ENCODE measurements at regions not wholly inside any gene's neighbourhood (a gene's known extent, or its start where the extent isn't known, plus 50 kb on each side); places are given as distances from the start of the nearest gene placed in this dataset.

GRCh38 chr6:134117409-134117808, 65.0 kb upstream of the SLC2A12 start:
- TF ChIP-seq POLR2A (IDR thresholded peaks at IDR 0.05): no peak
- TF ChIP-seq, protein P1, sequence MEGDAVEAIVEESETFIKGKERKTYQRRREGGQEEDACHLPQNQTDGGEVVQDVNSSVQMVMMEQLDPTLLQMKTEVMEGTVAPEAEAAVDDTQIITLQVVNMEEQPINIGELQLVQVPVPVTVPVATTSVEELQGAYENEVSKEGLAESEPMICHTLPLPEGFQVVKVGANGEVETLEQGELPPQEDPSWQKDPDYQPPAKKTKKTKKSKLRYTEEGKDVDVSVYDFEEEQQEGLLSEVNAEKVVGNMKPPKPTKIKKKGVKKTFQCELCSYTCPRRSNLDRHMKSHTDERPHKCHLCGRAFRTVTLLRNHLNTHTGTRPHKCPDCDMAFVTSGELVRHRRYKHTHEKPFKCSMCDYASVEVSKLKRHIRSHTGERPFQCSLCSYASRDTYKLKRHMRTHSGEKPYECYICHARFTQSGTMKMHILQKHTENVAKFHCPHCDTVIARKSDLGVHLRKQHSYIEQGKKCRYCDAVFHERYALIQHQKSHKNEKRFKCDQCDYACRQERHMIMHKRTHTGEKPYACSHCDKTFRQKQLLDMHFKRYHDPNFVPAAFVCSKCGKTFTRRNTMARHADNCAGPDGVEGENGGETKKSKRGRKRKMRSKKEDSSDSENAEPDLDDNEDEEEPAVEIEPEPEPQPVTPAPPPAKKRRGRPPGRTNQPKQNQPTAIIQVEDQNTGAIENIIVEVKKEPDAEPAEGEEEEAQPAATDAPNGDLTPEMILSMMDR (IDR thresholded peaks at IDR 0.05): no peak
- Histone ChIP-seq H3K4me1 (no peaks in the 10 kb centered on the region), H3K36me3 (ENCODE audit: low read depth, missing control alignments) (no peaks in the 10 kb centered on the region), H3K27ac (no peak overlapping the region), H3K9me3 (no peaks in the 10 kb centered on the region), H3K27me3 (no peaks in the 10 kb centered on the region), H3K4me3 (no peak overlapping the region)
- intact Hi-C loops (cut with DNase I; ENCODE audit: low total_unique reads): no loop called here
- no peak for DNase-seq
- WGBS, 2 donors: 63% methylated on average over 6 of the region's 6 CpGs

DNA sequence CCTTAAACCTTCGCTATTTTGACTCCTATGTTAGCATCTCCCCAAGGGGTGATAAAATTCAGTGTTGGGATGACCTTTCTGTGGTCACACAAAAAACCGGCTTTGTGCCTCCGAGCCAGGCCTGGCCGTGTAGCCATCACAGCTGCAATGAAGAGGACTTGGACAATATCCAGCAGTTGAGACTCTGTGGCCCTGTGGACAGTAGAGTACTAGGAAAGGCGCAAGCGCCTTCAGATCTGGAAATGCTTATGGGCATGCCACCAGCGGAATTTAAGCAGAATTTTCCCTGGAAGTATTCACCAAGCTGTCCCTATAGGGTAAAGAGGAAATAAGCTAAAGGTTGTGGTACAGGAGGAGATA, 63.3 kb upstream of the SLC2A12 start:
- TF ChIP-seq POLR2A (IDR thresholded peaks at IDR 0.05): no peak
- TF ChIP-seq, protein P1 (IDR thresholded peaks at IDR 0.05): no peak
- Histone ChIP-seq H3K36me3 (ENCODE audit: low read depth, missing control alignments) (no peaks in the 10 kb centered on the region), H3K9me3 (no peaks in the 10 kb centered on the region), H3K27ac (no peak overlapping the region), H3K27me3 (no peaks in the 10 kb centered on the region), H3K4me1 (no peaks in the 10 kb centered on the region), H3K4me3 (peak overlapping the region; percentile 15 to 26)
- no peak for DNase-seq
- 50 to 63% methylated on average over 7 of the region's 7 CpGs for WGBS, 2 donors
- intact Hi-C loops (cut with DNase I; ENCODE audit: low total_unique reads): no loop called here

- WGBS, 2 donors: 48 to 49% methylated on average over 21 to 47 of the region's 47 CpGs
- H3K27ac ChIP-seq: no peak overlapping the region
- H3K36me3 ChIP-seq (ENCODE audit: low read depth, missing control alignments): no peaks in the 10 kb centered on the region
- no peaks in the 10 kb centered on the region for H3K4me1 ChIP-seq
- H3K27me3 ChIP-seq: no peaks in the 10 kb centered on the region
- DNase-seq: no peak
- intact Hi-C loops (cut with DNase I; ENCODE audit: low total_unique reads): no loop called here
- peak overlapping the region; percentile 15 to 26 for H3K4me3 ChIP-seq
- H3K9me3 ChIP-seq: no peaks in the 10 kb centered on the region
- no peak for TF ChIP-seq POLR2A (IDR thresholded peaks at IDR 0.05)
- TF ChIP-seq, protein P1 (IDR thresholded peaks at IDR 0.05): no peak
Observed at GRCh38 chr6:134114918-134115714, 62.7 kb upstream of the SLC2A12 start.

- Histone ChIP-seq H3K9me3 (no peaks in the 10 kb centered on the region), H3K27me3 (no peaks in the 10 kb centered on the region), H3K4me1 (no peaks in the 10 kb centered on the region), H3K4me3 (no peak overlapping the region), H3K27ac (no peak overlapping the region), H3K36me3 (ENCODE audit: low read depth, missing control alignments) (no peaks in the 10 kb centered on the region)
- intact Hi-C loops (cut with DNase I; ENCODE audit: low total_unique reads): no loop called here
- no peak for DNase-seq
- TF ChIP-seq, protein P1 (IDR thresholded peaks at IDR 0.05): no peak
- no peak for TF ChIP-seq POLR2A (IDR thresholded peaks at IDR 0.05)
- 70% methylated on average over 3 of the region's 3 CpGs for WGBS, 2 donors
Observed at GRCh38 chr6:134114489-134114888, 62.1 kb upstream of the SLC2A12 start.

GRCh38 chr6:134111726-134112125, 59.3 kb upstream of the SLC2A12 start:
- H3K27me3 ChIP-seq: no peaks in the 10 kb centered on the region
- H3K27ac ChIP-seq: no peak overlapping the region
- DNase-seq: no peak
- no peak overlapping the region for H3K4me3 ChIP-seq
- TF ChIP-seq POLR2A (IDR thresholded peaks at IDR 0.05): no peak
- TF ChIP-seq, protein P1 (IDR thresholded peaks at IDR 0.05): no peak
- 88 to 92% methylated on average over 5 of the region's 5 CpGs for WGBS, 2 donors
- no peaks in the 10 kb centered on the region for H3K36me3 ChIP-seq (ENCODE audit: low read depth, missing control alignments)
- intact Hi-C loops (cut with DNase I; ENCODE audit: low total_unique reads): no loop called here
- no peaks in the 10 kb centered on the region for H3K9me3 ChIP-seq
- H3K4me1 ChIP-seq: no peaks in the 10 kb centered on the region
